Suprapubic skin (tissue), 4 donors: ENCODE measurements at regions not wholly inside any gene's neighbourhood (a gene's known extent, or its start where the extent isn't known, plus 50 kb on each side); places are given as distances from the start of the nearest gene placed in this dataset.

Experiments used
- DNase-seq, 2 donors: peaks; one replicate each; pipeline ENCODE4 v3.0.0-alpha.2; 2019; ENCODE audit warnings: low spot score in 2 of 2
- H3K27ac ChIP-seq: fragments of 200-600 bp; sonication (generic); one replicate; pipeline ENCODE4 v1.5.1; 2019
- H3K27me3 ChIP-seq: fragments of 200-600 bp; sonication (generic); one replicate; pipeline ENCODE4 v1.5.1; 2019
- H3K36me3 ChIP-seq: fragments of 200-600 bp; sonication (generic); one replicate; pipeline ENCODE4 v1.5.1; 2019
- H3K4me1 ChIP-seq: fragments of 200-600 bp; sonication (generic); one replicate; pipeline ENCODE4 v1.5.1; 2019
- H3K4me3 ChIP-seq: fragments of 200-600 bp; sonication (generic); one replicate; pipeline ENCODE4 v1.5.1; 2019; ENCODE audit warnings: mild to moderate bottlenecking
- H3K9me3 ChIP-seq: fragments of 200-600 bp; sonication (generic); one replicate; pipeline ENCODE4 v1.5.1; 2019
- EP300 ChIP-seq: sonication (generic); formaldehyde crosslinking; IDR thresholded peaks from one replicate; pipeline ENCODE4 v1.6.1; 2017; ENCODE audit warnings: antibody characterized with exemption
- POLR2A ChIP-seq, 2 donors: fragments of 450-650 bp; IDR thresholded peaks; one replicate each; pipeline ENCODE4 v1.6.1; 2017; ENCODE audit warnings: antibody characterized with exemption in 2 of 2, mild to moderate bottlenecking in 2 of 2, moderate library complexity in 2 of 2
- POLR2AphosphoS5 ChIP-seq, 3 donors: sonication (generic); formaldehyde crosslinking; IDR thresholded peaks; one replicate each; pipeline ENCODE4 v1.6.1; 2017; ENCODE audit warnings: antibody characterized with exemption in 3 of 3
- WGBS: methylation state at CpG from one replicate; pipeline ENCODE4 v1.1.5; 2018; 5-methylcytosine and 5-hydroxymethylcytosine counted together
- TF ChIP-seq, protein P1 (sequence below), 2 donors: fragments of 200-600 bp in 1 of 2; fragments of 450-650 bp in 1 of 2; sonication (generic) in 1 of 2; IDR thresholded peaks; one replicate each; pipeline ENCODE4 v1.5.1; 2016 to 2019; ENCODE audit warnings: antibody characterized with exemption in 2 of 2, mild to moderate bottlenecking in 1 of 2, moderate library complexity in 1 of 2

DNA sequence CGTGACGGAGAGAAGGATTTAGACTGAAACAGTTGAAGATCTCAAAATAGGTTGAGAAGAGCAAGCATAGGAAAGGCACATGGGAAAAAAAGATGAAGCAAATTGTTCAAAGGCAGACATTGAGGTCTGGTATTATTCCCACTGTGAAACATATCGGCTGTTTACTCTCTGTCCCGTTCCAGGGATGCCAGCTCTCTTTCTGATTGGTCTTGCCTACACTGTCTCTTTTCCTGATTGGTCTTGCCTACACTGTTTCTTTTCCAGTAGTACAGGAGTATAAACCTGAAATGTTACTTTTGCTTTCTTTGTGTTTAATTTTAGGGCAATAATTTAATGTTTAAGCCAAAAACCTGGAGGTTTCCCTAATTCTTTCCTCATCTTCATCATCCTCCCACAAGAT is 226.5 kb upstream of the MCHR2 start:
- Histone ChIP-seq H3K4me1 (no peaks in the 10 kb centered on the region), H3K9me3 (no peaks in the 10 kb centered on the region), H3K36me3 (no peaks in the 10 kb centered on the region), H3K4me3 (no peak overlapping the region), H3K27me3 (no peaks in the 10 kb centered on the region), H3K27ac (no peak overlapping the region)
- TF ChIP-seq, protein P1, sequence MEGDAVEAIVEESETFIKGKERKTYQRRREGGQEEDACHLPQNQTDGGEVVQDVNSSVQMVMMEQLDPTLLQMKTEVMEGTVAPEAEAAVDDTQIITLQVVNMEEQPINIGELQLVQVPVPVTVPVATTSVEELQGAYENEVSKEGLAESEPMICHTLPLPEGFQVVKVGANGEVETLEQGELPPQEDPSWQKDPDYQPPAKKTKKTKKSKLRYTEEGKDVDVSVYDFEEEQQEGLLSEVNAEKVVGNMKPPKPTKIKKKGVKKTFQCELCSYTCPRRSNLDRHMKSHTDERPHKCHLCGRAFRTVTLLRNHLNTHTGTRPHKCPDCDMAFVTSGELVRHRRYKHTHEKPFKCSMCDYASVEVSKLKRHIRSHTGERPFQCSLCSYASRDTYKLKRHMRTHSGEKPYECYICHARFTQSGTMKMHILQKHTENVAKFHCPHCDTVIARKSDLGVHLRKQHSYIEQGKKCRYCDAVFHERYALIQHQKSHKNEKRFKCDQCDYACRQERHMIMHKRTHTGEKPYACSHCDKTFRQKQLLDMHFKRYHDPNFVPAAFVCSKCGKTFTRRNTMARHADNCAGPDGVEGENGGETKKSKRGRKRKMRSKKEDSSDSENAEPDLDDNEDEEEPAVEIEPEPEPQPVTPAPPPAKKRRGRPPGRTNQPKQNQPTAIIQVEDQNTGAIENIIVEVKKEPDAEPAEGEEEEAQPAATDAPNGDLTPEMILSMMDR (IDR thresholded peaks at IDR 0.05), result no peak
- TF ChIP-seq EP300 (no peak), POLR2AphosphoS5 (IDR thresholded peaks at IDR 0.05) (no peak), POLR2A (IDR thresholded peaks at IDR 0.05) (no peak)
- WGBS, result 81% methylated on average over 4 of the region's 4 CpGs
- DNase-seq, result no peak

DNA sequence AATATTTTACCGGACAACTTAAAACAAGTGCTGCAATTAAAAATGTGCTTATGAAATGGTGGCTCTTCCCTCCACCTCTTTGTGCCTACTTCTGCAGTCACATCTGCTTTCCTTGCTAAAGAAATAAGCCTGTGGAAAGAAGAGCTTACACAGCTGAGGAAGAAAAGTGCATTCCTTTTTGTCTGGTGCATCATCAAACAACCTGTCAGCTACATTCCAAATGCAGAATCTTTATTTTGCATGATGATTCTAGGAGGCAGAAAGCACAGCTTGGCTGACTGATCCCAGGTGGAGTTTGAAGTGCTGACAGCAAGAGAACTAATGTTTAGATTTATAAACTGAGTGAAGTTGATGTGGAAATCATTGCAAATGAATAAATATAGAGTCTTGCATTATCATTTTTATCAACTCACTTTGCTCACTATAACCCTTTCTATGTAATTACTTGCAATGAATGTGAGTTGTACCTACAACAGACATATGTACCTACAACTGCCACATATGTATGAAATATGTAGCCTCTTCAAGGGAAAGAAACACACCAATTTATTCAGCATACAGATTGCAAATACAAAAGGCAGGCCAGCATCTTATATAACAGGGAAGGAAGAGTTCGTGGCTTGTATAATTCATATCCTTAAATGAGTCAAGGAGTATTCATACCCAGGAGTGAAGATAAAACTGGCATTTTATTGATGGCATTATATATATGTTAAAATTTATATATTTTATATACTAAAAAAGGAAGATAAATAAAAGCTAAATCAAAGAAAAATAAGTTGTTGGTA is 223.4 kb upstream of the MCHR2 start:
- Histone ChIP-seq H3K27me3 (no peaks in the 10 kb centered on the region), H3K36me3 (no peaks in the 10 kb centered on the region), H3K4me3 (no peak overlapping the region), H3K9me3 (no peaks in the 10 kb centered on the region), H3K27ac (no peak overlapping the region), H3K4me1 (no peaks in the 10 kb centered on the region)
- TF ChIP-seq EP300 (no peak), POLR2A (IDR thresholded peaks at IDR 0.05) (no peak), POLR2AphosphoS5 (IDR thresholded peaks at IDR 0.05) (no peak)
- TF ChIP-seq, protein P1 (IDR thresholded peaks at IDR 0.05), result no peak
- WGBS, result 83% methylated on average over 2 of the region's 2 CpGs
- DNase-seq, result no peak

DNA sequence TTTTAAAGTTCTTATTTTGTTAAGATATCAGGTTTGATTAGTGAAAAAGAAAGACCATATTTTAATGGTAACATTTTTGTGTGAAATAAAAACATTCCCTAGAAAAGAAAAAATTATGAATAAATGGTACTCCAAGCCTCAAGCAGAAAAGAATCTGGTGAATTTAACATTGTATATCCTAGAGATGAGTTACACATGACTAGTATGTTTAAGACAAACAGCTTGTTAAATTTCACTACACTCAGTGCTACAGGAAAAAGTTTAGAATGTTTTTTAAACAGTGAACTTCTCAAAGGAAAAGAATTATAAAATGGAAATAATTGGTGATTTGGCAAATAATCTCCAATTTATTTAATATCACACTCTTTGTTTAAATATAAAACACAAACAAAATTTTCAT is 222.7 kb upstream of the MCHR2 start:
- H3K4me3 ChIP-seq, result no peak overlapping the region
- H3K9me3 ChIP-seq, result no peaks in the 10 kb centered on the region
- no peak for TF ChIP-seq POLR2A (IDR thresholded peaks at IDR 0.05)
- no peak for TF ChIP-seq POLR2AphosphoS5 (IDR thresholded peaks at IDR 0.05)
- TF ChIP-seq, protein P1 (IDR thresholded peaks at IDR 0.05), result no peak
- no peak for TF ChIP-seq EP300
- no peaks in the 10 kb centered on the region for H3K4me1 ChIP-seq
- no peak for DNase-seq
- no peak overlapping the region for H3K27ac ChIP-seq
- no peaks in the 10 kb centered on the region for H3K27me3 ChIP-seq
- no peaks in the 10 kb centered on the region for H3K36me3 ChIP-seq

DNA sequence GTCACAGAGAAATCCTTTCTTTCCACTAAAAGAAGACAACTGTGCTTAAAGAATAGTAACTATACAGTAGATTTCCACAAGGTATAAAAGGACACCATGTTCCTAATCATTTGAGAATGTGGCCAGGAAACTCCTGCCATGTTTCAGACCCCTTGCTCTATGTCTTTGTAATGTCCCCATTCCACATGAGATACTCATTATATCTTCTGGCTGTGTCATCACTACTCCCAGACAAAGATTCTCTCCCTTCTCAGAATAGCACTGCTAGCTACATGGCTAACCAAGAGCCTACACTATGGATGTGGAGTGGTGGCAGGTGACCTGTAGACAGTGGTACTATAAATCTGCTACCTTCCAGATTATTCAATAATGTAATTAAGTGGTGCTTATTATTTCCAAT is 218.1 kb upstream of the MCHR2 start:
- Histone ChIP-seq H3K9me3 (no peaks in the 10 kb centered on the region), H3K4me1 (no peaks in the 10 kb centered on the region), H3K36me3 (no peaks in the 10 kb centered on the region), H3K4me3 (no peak overlapping the region), H3K27me3 (no peaks in the 10 kb centered on the region), H3K27ac (no peak overlapping the region)
- no peak for DNase-seq
- TF ChIP-seq EP300 (no peak), POLR2AphosphoS5 (IDR thresholded peaks at IDR 0.05) (no peak), POLR2A (IDR thresholded peaks at IDR 0.05) (no peak)
- TF ChIP-seq, protein P1 (IDR thresholded peaks at IDR 0.05), result no peak

DNA sequence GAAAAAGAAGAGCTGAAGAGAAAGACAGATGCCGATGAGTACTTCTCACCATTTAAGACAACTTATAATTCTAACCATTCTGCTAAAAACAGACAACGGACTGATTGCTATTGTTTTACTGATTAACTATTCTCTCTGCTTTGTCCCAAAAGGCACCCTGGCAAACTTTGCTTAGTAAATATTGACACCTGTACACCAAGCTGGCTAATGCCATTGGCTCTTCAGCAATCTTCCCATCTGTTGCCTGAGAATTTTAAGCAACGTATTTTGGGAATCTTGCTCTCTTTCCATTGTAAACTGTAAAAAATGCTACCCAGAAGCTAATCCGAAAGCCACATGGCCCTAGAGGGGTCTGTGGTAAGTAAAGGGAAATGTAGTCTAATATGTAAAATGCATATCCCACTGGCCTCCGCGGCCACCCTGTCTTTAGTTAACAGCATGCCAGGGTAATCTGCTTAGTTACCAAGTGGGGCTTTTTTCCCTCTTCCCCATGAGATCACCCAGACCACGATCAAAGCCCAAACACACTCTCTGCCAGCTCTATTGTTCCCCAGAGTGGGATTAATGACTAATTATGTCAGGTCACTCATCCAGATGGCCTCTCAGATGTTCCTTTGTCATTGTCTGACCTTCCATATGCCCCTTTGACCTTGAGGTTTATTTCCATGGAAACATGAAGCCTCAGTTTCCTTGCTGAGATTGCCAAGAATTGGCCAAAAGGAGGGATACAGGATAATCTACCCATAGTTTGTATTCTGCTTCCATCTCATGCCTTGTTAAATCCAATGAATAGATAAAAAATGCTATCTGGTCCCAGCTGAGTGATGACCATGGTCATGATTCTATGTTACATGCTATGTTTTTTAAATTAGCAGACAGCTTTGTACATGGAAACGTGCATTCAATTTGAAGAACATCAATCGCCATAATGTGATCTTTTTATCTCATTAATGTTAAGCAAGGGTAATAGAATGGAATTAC is 216.4 kb upstream of the MCHR2 start:
- no peaks in the 10 kb centered on the region for H3K27me3 ChIP-seq
- 69% methylated on average over 9 of the region's 9 CpGs for WGBS

More for the DNA sequence above, 216.4 kb upstream of the MCHR2 start:
- Histone ChIP-seq H3K4me3 (no peak overlapping the region), H3K36me3 (no peaks in the 10 kb centered on the region), H3K4me1 (no peaks in the 10 kb centered on the region), H3K9me3 (no peaks in the 10 kb centered on the region), H3K27ac (no peak overlapping the region)
- TF ChIP-seq, protein P1 (IDR thresholded peaks at IDR 0.05), result no peak
- DNase-seq, result no peak
